WERI-Rb-1 (cell line): ENCODE measurements at regions not wholly inside any gene's neighbourhood (a gene's known extent, or its start where the extent isn't known, plus 50 kb on each side); places are given as distances from the start of the nearest gene placed in this dataset.

ENCODE experiments used
- DNase-seq: peaks from one replicate; pipeline ENCODE4 v3.0.0-alpha.2; 2020
- H3K27ac ChIP-seq: fragments of 250-450 bp; sonication (Bioruptor Pico); 2 replicates; pipeline ENCODE4 v1.5.1; 2020; ENCODE audit warnings: mild to moderate bottlenecking, moderate library complexity
- H3K27me3 ChIP-seq: fragments of 250-450 bp; sonication (Bioruptor Pico); 2 replicates; pipeline ENCODE4 v1.5.1; 2021; ENCODE audit warnings: mild to moderate bottlenecking, low read depth, moderate library complexity; ENCODE audit not compliant: insufficient read depth, severe bottlenecking
- H3K36me3 ChIP-seq: fragments of 250-450 bp; sonication (Bioruptor Pico); 2 replicates; pipeline ENCODE4 v1.5.1; 2020; ENCODE audit warnings: mild to moderate bottlenecking, moderate library complexity
- H3K4me3 ChIP-seq: 2 replicates; pipeline ENCODE4 v1.5.1; 2011; ENCODE audit warnings: low read depth, mild to moderate bottlenecking, control low read depth, low read length
- H3K9me3 ChIP-seq: fragments of 250-450 bp; sonication (Bioruptor Pico); 2 replicates; pipeline ENCODE4 v1.5.1; 2021; ENCODE audit warnings: mild to moderate bottlenecking, moderate library complexity; ENCODE audit not compliant: severe bottlenecking
- TF ChIP-seq, protein P1 (sequence below): IDR thresholded peaks from 2 replicates; pipeline ENCODE4 v1.5.1; 2011; ENCODE audit warnings: low read depth, mild to moderate bottlenecking, control low read depth, inconsistent platforms, low read length

DNA sequence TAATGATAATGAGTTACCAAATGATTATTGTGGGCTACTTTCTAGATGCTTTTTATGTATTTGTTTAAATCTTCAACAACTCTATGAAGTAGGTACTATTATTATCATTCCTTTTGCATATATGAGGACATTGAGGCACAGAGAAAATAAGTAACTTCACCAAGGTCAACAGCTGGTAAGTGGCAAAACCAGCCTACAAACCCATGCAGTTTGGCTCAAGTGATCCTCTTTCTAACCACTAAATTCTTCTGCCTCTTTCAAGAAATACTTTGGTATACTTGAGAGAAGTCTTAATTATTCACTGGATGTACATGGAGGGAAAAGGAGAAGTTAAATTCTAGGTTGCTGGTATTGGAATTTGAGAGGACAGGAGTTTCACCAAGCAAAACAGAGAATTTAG lies 495.2 kb upstream of the CADM1 start:
- no peak for DNase-seq
- Histone ChIP-seq H3K4me3 (no peak overlapping the region), H3K27me3 (no peaks in the 10 kb centered on the region), H3K36me3 (no peaks in the 10 kb centered on the region), H3K27ac (no peak overlapping the region), H3K9me3 (no peaks in the 10 kb centered on the region)
- TF ChIP-seq, protein P1, sequence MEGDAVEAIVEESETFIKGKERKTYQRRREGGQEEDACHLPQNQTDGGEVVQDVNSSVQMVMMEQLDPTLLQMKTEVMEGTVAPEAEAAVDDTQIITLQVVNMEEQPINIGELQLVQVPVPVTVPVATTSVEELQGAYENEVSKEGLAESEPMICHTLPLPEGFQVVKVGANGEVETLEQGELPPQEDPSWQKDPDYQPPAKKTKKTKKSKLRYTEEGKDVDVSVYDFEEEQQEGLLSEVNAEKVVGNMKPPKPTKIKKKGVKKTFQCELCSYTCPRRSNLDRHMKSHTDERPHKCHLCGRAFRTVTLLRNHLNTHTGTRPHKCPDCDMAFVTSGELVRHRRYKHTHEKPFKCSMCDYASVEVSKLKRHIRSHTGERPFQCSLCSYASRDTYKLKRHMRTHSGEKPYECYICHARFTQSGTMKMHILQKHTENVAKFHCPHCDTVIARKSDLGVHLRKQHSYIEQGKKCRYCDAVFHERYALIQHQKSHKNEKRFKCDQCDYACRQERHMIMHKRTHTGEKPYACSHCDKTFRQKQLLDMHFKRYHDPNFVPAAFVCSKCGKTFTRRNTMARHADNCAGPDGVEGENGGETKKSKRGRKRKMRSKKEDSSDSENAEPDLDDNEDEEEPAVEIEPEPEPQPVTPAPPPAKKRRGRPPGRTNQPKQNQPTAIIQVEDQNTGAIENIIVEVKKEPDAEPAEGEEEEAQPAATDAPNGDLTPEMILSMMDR: no peak

DNA sequence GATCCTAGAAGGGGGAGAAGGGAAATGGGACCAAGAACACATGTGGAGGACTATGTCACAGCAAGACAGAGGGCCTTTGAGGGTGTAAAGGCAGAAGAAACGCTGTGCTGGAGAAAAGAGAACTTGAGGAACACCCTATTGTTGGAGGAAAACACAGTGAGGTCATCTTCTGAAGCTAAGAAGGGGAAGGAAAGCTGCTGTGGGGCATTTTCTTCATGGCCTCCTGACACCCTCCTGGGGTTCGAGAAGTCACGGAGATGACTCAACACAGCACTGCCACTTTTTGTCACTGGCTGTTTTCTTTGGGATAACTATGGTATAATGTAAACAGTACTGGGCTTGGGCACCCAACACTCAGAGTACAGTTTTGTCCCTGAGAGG lies 492.6 kb upstream of the CADM1 start:
- Histone ChIP-seq H3K4me3 (no peak overlapping the region), H3K27ac (no peak overlapping the region), H3K36me3 (no peaks in the 10 kb centered on the region), H3K27me3 (no peaks in the 10 kb centered on the region), H3K9me3 (no peaks in the 10 kb centered on the region)
- TF ChIP-seq, protein P1: no peak
- no peak for DNase-seq

DNA sequence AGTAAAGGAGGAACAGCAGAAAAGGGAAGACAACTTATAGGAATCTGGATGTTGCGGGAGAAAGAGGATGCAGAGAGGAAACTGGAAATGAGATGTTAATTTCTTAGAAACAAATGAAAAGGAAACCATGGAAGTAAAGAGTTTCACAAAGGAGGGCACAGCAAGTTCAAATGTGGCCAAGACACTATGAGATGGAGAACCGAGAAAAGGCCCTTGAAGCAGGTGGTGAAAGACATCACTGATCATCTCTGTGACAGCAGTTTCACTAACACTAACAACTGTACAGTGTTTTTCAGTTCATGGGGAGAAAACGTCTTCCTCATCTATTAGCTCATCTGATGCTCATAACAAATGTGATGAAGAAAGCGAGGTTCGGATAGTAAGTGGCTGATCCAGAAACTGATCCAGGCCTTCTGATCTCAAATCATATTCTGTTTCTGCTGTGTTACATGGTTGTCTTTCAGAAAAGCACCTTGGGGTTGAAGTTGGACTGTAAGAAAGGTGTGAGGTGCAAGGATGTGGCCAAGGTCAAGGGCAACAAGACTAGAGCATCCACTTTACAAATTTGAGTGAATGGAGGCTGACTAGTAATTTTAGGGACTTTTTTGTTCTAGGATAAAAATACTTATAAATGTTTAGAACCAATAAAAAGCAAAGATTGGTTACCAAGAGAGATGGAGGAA lies 492.1 kb upstream of the CADM1 start:
- no peak for DNase-seq
- no peaks in the 10 kb centered on the region for H3K27me3 ChIP-seq
- no peaks in the 10 kb centered on the region for H3K9me3 ChIP-seq
- no peak overlapping the region for H3K4me3 ChIP-seq
- no peak overlapping the region for H3K27ac ChIP-seq
- TF ChIP-seq, protein P1: no peak
- H3K36me3 ChIP-seq: no peaks in the 10 kb centered on the region

DNA sequence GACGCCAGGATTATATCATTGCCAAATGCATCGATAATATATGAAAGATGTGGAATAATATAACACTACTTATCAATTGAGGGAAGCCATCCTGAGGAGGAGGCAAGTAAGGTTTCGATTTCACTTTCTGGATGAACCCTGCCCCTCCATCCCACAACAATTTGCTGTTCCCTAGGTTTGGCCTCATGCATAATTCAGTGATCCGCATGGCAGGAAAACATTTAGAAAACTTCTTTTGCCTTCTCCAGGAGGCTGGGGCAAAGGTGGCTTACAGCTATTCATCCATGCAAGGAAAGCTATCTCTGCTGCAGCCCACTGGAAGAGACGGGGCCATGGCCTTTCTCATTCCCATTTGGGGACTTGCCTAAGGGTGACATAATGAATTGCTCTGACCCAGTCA lies 489.4 kb upstream of the CADM1 start:
- no peak for DNase-seq
- H3K36me3 ChIP-seq: no peaks in the 10 kb centered on the region
- TF ChIP-seq, protein P1: no peak

DNA sequence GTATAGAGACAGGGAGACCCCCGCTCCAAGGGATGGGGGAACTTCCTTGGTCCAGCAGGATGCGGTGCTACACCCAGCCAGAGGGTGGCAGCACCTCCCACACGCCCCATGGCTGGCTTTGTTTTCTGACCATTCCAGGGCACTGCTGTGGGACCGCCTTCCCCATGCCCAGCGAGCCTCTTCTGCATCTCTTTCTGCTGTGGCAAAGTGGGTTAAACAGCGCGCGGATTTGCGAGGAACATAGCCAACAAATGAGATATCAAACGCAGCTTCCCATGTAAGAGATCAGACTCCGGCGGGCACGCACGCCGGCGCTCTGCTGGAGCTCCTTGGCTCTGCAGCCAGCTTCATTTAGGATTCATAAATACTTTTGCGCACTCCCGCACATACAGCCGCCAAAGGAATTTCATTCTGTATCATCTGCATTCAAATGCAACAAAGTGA lies 485.8 kb upstream of the CADM1 start:
- Histone ChIP-seq H3K36me3 (no peaks in the 10 kb centered on the region), H3K27ac (no peak overlapping the region), H3K9me3 (no peaks in the 10 kb centered on the region), H3K4me3 (no peak overlapping the region), H3K27me3 (no peaks in the 10 kb centered on the region)
- TF ChIP-seq, protein P1: peak; percentile 91
- peak; percentile 56 for DNase-seq

More for the DNA sequence above, 489.4 kb upstream of the CADM1 start:
- Histone ChIP-seq H3K4me3 (no peak overlapping the region), H3K9me3 (no peaks in the 10 kb centered on the region), H3K27ac (no peak overlapping the region), H3K27me3 (no peaks in the 10 kb centered on the region)

DNA sequence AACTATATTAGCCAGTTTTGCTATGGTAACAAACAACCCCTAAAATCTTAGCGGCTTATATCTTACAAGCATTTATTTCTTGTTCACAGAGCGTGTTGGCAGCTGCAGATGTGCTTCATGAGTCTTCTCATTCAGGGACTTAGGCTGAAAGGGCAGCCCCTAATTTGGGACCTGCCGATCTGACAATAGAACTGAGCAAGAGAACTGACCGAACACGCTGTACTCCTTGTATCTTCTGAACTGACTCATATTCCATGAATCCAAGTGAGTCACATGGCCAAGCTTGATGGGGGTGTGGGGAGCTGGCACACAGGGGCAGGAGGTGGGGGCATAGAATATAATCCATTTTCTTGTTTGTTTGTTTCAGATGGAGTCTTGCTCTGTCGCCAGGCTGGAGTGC lies 481.7 kb upstream of the CADM1 start:
- TF ChIP-seq, protein P1: no peak
- DNase-seq: no peak
- Histone ChIP-seq H3K9me3 (no peaks in the 10 kb centered on the region), H3K4me3 (no peak overlapping the region), H3K27me3 (no peaks in the 10 kb centered on the region), H3K27ac (no peak overlapping the region), H3K36me3 (no peaks in the 10 kb centered on the region)
